ENCODE measurements at regions not wholly inside any gene's neighbourhood (a gene's known extent, or its start where the extent isn't known, plus 50 kb on each side); places are given as distances from the start of the nearest gene placed in this dataset.

DNA sequence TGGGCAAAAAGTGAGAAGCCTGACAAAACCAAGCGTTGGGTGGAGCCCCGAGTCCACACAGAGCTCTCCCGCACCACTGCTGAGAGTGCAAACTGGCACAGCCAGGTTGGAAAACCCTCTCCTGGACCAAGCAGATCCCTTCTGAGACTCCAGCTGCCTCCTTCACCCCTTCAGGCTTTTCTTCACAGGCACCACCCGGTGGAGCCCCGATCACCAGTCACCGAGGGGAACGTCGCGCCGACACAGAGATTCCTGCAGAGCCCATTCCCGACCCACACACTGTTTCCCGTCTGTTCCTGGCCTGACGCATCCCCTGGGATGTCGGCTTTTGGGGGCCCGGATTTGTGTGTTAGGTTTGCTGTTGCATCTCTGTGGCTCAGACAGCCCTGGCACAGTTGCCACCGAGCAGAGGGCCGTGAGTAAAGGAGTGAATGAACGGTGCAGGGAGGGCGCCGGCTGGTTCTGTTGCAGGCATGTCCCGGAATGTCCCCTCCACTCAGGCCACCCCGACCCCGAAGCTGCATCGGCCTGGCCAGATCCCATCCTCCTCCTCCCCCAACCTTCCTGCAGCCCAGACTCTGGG is 51.0 kb upstream of the INPP5A start:
- DNase-seq: no peak

DNA sequence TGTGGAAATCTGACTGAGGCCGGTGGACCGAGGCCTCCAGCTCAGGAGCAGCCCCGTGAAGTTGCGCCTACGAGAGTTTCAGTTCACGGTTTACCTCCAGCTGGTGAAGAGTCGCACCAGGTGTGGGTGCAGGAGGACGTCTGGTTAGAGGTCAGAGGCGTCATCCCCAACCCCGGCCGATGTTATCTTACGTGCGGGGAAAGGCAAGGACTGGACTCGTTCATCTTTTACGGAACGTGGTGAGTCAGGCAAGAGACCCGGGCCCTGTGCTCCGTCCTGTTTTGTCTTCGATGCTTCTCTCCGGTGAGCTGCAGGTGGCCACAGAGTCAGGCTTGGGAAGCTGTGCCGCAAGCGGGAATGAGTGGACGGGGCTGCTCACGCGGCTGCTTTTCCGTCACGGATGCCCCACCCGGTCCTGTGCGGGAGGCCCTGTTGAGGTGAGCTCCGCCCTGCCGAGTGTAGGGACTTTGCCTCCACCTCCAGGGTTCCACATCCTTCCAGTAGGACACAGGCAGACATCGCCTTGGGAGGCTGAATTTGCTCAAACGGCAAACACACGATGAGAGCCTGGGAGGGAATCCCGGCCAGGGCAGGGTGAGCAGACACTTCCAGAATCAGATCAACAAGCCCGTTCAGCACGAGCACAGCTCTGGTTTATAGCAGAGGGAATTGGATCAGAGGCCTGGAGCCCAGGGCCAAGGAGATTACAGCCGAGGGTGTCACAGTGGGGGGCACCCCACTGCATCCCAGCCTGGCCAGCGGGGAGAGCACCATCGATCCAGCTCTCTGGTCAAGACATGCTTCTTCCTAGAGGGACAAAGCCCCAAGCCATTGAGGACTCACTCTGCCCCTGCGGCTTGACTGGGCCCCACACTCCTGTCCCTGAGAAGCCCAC is 50.1 kb upstream of the INPP5A start:
- no peak for DNase-seq

Data from effector CD4-positive, alpha-beta T cell (primary cell).